ENCODE measurements at regions not wholly inside any gene's neighbourhood (a gene's known extent, or its start where the extent isn't known, plus 50 kb on each side); places are given as distances from the start of the nearest gene placed in this dataset.
"Not testable (repeated sequence)": the region's sequence is repeated elsewhere in the genome, so short reads cannot be mapped to it uniquely, and the experiment has no call there.

DNA sequence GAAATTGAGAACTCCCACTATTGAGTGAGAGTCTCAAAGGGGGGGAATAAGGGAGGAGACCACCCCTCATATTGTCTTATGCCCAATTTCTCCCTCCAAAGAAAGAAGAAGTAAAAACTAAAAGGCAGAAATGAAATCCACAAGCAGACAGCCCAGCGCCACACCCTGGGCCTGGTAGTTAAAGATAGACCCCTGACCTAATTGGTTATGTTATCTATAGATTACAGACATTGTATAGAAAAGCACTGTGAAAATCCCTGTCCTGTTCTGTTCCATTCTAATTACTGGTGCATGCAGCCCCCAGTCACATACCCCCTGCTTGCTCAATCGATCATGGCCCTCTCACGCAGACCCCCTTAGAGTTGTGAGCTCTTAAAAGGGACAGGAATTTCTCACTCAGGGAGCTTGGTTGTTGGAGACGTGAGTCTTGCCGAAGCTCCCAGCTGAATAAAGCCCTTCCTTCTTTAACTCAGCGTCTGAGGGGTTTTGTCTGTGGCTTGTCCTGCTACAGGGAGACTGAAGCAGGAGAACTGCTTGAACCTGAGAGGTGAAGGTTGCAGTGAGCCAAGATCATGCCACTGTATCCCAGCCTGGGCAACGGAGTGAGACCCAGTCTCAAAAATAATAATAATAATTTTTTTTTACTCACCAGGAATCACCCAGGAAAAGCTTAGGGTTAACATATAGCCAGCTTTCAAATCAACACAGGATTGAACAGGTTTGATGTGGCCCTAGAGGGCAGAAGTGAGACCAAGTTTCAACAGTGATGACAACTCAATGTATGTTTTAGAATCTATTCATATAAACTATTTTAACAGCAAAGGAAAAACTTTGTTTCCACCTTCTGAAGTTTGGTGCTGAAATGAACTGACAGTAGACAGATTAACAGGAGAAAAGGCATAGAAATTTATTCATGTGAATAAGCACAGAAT, 181.4 kb upstream of the NDUFV2 start:
- not testable (repeated sequence) for H3K4me1 ChIP-seq (ENCODE audit: control insufficient read depth in 4 of 4, insufficient read depth in 4 of 4, low read length in 3 of 4); H3K9me3 ChIP-seq (ENCODE audit: control insufficient read depth in 4 of 4, low read length in 3 of 4); DNase-seq (ENCODE audit: low spot score); H3K36me3 ChIP-seq (ENCODE audit: control insufficient read depth in 4 of 4, insufficient read depth in 3 of 4, low read depth in 1 of 4, low read length in 3 of 4); H3K27me3 ChIP-seq (ENCODE audit: control insufficient read depth in 4 of 4, insufficient read depth in 4 of 4, low read length in 3 of 4); H3K4me3 ChIP-seq (ENCODE audit: low read depth in 1 of 3, low read length in 3 of 3); H3K9ac ChIP-seq (ENCODE audit: low read depth in 1 of 2, low read length in 2 of 2); H3K27ac ChIP-seq (ENCODE audit: low read depth in 1 of 2, low read length in 2 of 2)
- 92% methylated on average over 7 of the region's 7 CpGs for WGBS

DNA sequence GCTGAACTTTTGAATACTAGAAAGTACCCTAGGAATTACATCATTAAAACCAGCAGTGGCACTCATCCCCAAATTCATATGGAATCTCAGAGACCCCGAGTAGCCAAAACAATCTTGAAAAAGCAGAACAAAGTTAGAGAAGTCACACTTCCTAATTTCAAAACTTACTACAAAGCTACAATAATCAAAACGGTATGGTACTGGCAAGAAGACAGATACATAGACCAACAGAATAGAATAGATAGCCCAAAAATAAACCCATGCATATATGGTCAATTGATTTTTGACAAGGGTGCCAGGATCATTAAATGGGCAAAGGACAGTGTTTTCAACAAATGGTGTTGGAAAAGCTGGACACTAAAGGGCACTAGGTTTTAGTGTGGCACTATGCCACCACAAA, 176.0 kb upstream of the NDUFV2 start:
- 77% methylated on average over 2 of the region's 2 CpGs for WGBS
- DNase-seq (ENCODE audit: low spot score), result no peak

DNA sequence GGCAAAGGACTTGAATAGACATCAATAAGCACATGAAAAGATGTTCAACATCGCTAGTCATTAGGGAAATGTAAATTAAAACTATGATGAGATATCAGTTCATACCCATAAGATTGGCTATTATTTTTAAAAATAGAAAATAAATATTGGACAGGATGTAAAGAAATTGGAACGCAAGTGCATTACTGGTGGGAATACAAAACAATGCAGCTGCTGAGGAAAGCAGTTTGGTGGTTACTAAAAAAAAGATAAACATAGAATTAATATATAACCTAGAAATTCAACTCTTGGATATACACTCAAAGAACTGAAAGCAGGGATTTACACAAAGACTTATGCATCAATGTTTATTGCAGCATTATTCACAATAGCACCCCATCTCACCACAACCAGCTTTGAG, 174.5 kb upstream of the NDUFV2 start:
- WGBS, result 83% methylated on average over 2 of the region's 2 CpGs
- Histone ChIP-seq H3K9me3 (ENCODE audit: control insufficient read depth in 4 of 4, low read length in 3 of 4) (peaks cover 6 to 23% (median 11%) of the 10 kb centered on the region in 4 donors), H3K4me3 (ENCODE audit: low read depth in 1 of 3, low read length in 3 of 3) (no peak overlapping the region)

More for the DNA sequence above, 176.0 kb upstream of the NDUFV2 start:
- Histone ChIP-seq H3K9me3 (ENCODE audit: control insufficient read depth in 4 of 4, low read length in 3 of 4) (peaks cover 6 to 23% (median 11%) of the 10 kb centered on the region in 4 donors), H3K36me3 (ENCODE audit: control insufficient read depth in 4 of 4, insufficient read depth in 3 of 4, low read depth in 1 of 4, low read length in 3 of 4) (no peaks in the 10 kb centered on the region), H3K27ac (ENCODE audit: low read depth in 1 of 2, low read length in 2 of 2) (no peak overlapping the region), H3K4me1 (ENCODE audit: control insufficient read depth in 4 of 4, insufficient read depth in 4 of 4, low read length in 3 of 4) (no peaks in the 10 kb centered on the region), H3K4me3 (ENCODE audit: low read depth in 1 of 3, low read length in 3 of 3) (peak overlapping the region in 1 of 3 donors; percentile 35), H3K9ac (ENCODE audit: low read depth in 1 of 2, low read length in 2 of 2) (no peak overlapping the region), H3K27me3 (ENCODE audit: control insufficient read depth in 4 of 4, insufficient read depth in 4 of 4, low read length in 3 of 4) (no peaks in the 10 kb centered on the region)
- TF ChIP-seq GABPA (IDR thresholded peaks at IDR 0.05 in 1 of 2, conservative IDR thresholded peaks at IDR 0.05 in 1 of 2) (no peak), FOXA2 (IDR thresholded peaks at IDR 0.05) (no peak)
- TF ChIP-seq, protein P1, sequence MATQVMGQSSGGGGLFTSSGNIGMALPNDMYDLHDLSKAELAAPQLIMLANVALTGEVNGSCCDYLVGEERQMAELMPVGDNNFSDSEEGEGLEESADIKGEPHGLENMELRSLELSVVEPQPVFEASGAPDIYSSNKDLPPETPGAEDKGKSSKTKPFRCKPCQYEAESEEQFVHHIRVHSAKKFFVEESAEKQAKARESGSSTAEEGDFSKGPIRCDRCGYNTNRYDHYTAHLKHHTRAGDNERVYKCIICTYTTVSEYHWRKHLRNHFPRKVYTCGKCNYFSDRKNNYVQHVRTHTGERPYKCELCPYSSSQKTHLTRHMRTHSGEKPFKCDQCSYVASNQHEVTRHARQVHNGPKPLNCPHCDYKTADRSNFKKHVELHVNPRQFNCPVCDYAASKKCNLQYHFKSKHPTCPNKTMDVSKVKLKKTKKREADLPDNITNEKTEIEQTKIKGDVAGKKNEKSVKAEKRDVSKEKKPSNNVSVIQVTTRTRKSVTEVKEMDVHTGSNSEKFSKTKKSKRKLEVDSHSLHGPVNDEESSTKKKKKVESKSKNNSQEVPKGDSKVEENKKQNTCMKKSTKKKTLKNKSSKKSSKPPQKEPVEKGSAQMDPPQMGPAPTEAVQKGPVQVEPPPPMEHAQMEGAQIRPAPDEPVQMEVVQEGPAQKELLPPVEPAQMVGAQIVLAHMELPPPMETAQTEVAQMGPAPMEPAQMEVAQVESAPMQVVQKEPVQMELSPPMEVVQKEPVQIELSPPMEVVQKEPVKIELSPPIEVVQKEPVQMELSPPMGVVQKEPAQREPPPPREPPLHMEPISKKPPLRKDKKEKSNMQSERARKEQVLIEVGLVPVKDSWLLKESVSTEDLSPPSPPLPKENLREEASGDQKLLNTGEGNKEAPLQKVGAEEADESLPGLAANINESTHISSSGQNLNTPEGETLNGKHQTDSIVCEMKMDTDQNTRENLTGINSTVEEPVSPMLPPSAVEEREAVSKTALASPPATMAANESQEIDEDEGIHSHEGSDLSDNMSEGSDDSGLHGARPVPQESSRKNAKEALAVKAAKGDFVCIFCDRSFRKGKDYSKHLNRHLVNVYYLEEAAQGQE (IDR thresholded peaks at IDR 0.05), result no peak
- TF ChIP-seq, protein P2, sequence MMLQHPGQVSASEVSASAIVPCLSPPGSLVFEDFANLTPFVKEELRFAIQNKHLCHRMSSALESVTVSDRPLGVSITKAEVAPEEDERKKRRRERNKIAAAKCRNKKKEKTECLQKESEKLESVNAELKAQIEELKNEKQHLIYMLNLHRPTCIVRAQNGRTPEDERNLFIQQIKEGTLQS (IDR thresholded peaks at IDR 0.05), result no peak
- TF ChIP-seq, protein P3, sequence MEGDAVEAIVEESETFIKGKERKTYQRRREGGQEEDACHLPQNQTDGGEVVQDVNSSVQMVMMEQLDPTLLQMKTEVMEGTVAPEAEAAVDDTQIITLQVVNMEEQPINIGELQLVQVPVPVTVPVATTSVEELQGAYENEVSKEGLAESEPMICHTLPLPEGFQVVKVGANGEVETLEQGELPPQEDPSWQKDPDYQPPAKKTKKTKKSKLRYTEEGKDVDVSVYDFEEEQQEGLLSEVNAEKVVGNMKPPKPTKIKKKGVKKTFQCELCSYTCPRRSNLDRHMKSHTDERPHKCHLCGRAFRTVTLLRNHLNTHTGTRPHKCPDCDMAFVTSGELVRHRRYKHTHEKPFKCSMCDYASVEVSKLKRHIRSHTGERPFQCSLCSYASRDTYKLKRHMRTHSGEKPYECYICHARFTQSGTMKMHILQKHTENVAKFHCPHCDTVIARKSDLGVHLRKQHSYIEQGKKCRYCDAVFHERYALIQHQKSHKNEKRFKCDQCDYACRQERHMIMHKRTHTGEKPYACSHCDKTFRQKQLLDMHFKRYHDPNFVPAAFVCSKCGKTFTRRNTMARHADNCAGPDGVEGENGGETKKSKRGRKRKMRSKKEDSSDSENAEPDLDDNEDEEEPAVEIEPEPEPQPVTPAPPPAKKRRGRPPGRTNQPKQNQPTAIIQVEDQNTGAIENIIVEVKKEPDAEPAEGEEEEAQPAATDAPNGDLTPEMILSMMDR (IDR thresholded peaks at IDR 0.05; ENCODE audit: low read depth, low read length, missing input control), result no peak

More for the DNA sequence above, 174.5 kb upstream of the NDUFV2 start:
- Histone ChIP-seq H3K36me3 (ENCODE audit: control insufficient read depth in 4 of 4, insufficient read depth in 3 of 4, low read depth in 1 of 4, low read length in 3 of 4) (no peaks in the 10 kb centered on the region), H3K27ac (ENCODE audit: low read depth in 1 of 2, low read length in 2 of 2) (no peak overlapping the region), H3K4me1 (ENCODE audit: control insufficient read depth in 4 of 4, insufficient read depth in 4 of 4, low read length in 3 of 4) (no peaks in the 10 kb centered on the region), H3K27me3 (ENCODE audit: control insufficient read depth in 4 of 4, insufficient read depth in 4 of 4, low read length in 3 of 4) (no peaks in the 10 kb centered on the region), H3K9ac (ENCODE audit: low read depth in 1 of 2, low read length in 2 of 2) (no peak overlapping the region)
- no peak for DNase-seq (ENCODE audit: low spot score)
- TF ChIP-seq JUND (IDR thresholded peaks at IDR 0.05), result no peak
